ENCODE measurements at regions not wholly inside any gene's neighbourhood (a gene's known extent, or its start where the extent isn't known, plus 50 kb on each side); places are given as distances from the start of the nearest gene placed in this dataset.

DNA sequence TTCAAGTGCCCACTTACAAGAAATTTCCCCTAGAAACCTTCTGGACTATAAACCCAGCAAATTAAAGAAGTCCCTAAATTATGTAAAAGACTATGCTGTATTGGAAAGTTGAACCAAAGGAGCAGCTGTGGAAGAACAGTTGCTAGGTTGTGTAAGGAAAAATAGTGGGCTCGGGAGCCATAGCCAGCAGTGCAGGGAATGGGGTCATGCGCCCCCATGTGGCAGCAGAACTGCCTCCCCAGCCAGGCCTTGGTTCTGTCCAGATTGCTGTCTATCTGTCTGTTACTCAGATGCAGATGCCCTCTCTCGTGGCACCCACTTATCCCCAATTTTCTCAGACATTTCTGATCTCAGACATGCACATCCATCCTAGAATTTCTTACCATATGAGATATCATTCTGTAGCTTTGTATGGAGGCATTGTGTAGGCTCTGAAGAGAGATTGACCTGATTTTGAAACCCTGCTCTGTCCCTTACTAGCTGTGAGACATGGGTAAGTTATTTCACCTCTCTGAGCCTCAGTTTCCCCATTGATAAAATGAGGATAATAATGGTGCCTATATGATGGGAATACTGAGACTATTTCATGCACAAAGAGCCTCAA is 258.3 kb downstream of the SS18 start:
- H3K27me3 ChIP-seq (replicated peaks; ENCODE audit: control insufficient read depth, insufficient read depth, low read length, poor library complexity, severe bottlenecking) = peaks cover 4% of the 10 kb centered on the region
- no peak for DNase-seq
- no peak overlapping the region for H3K4me3 ChIP-seq (ENCODE audit: insufficient read depth, low read depth, low read length, poor library complexity, severe bottlenecking)
- no peaks in the 10 kb centered on the region for H3K36me3 ChIP-seq (ENCODE audit: control insufficient read depth, insufficient read depth, low read length)
- H3K27ac ChIP-seq (ENCODE audit: insufficient read depth, low read length, poor library complexity, severe bottlenecking) = no peak overlapping the region
- no peaks in the 10 kb centered on the region for H3K4me1 ChIP-seq (ENCODE audit: control insufficient read depth, insufficient read depth, low read length, poor library complexity, severe bottlenecking)
- no peaks in the 10 kb centered on the region for H3K9me3 ChIP-seq (ENCODE audit: control insufficient read depth, low read length)

DNA sequence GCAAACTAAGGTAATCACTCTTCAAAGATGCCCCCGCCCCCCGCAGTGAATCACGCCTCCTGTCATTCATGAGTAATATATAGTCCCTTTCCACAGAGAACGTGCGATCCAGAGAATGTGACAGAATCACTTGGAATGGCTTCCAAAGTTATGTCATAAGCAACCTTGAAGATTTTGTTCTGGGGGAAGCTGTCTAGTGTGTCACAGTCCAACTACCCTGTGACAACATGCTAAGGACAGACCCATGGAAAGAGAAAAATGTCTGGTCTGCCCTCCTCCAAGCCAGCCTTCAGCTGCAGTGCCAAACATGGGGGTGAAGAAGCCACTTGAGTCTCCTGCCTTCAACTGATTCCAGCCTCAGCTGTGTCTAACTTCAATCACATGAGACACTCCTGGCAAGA is 259.1 kb downstream of the SS18 start:
- peaks cover 4% of the 10 kb centered on the region for H3K27me3 ChIP-seq (replicated peaks; ENCODE audit: control insufficient read depth, insufficient read depth, low read length, poor library complexity, severe bottlenecking)
- H3K27ac ChIP-seq (ENCODE audit: insufficient read depth, low read length, poor library complexity, severe bottlenecking) = no peak overlapping the region
- no peaks in the 10 kb centered on the region for H3K36me3 ChIP-seq (ENCODE audit: control insufficient read depth, insufficient read depth, low read length)
- DNase-seq = no peak
- H3K4me1 ChIP-seq (ENCODE audit: control insufficient read depth, insufficient read depth, low read length, poor library complexity, severe bottlenecking) = no peaks in the 10 kb centered on the region
- H3K9me3 ChIP-seq (ENCODE audit: control insufficient read depth, low read length) = no peaks in the 10 kb centered on the region
- H3K4me3 ChIP-seq (ENCODE audit: insufficient read depth, low read depth, low read length, poor library complexity, severe bottlenecking) = no peak overlapping the region

DNA sequence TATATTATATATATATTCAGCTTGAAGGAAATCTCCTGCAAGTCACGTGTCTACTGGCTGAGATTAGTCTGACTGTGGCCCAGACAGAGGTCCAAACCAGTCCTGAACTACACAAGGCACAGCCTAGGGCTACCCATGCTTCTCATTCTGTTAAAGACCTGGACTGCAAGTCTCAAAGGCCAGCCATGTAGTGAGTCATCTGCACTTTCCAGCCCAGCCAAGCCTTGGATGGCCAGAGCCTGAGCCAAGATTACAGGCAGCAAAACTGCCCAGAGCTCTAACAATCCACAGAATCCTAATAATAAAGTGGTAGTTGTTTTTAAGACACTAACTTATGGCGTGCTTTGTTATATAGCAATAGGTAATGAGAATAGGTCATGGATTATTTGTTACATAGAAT is 259.6 kb downstream of the SS18 start:
- Histone ChIP-seq H3K4me1 (ENCODE audit: control insufficient read depth, insufficient read depth, low read length, poor library complexity, severe bottlenecking) (no peaks in the 10 kb centered on the region), H3K4me3 (ENCODE audit: insufficient read depth, low read depth, low read length, poor library complexity, severe bottlenecking) (no peak overlapping the region), H3K27me3 (replicated peaks; ENCODE audit: control insufficient read depth, insufficient read depth, low read length, poor library complexity, severe bottlenecking) (peaks cover 4% of the 10 kb centered on the region), H3K9me3 (ENCODE audit: control insufficient read depth, low read length) (no peaks in the 10 kb centered on the region), H3K27ac (ENCODE audit: insufficient read depth, low read length, poor library complexity, severe bottlenecking) (no peak overlapping the region), H3K36me3 (ENCODE audit: control insufficient read depth, insufficient read depth, low read length) (no peaks in the 10 kb centered on the region)
- DNase-seq = no peak

DNA sequence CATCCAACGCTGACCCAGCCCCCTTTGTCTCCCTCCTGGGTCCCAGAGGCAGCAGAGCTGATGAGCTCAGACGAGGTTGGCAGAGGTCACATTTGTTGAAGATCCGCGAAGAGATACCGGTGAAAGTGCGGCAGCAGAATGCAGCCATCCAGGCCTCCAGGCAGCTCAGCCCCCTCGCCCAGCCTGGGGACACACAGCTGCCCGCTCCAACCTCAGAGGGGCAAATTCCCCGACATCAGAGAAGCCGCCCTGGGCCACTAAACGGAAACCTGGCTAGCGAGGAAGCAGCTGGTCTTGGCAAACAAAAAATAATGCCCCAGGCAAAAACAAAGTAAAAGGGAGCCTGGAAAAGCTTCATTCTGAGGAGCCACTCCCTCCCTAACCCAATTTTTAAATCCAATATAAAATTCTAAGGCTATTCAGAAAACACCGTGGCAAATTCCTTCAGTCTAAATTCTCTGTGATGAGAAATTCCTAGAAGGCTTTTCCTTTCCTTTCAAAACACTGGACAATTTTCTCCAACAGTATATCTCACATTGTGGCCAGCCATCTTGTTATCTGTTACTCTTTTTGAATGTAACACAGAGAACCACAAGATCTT is 262.4 kb downstream of the SS18 start:
- H3K4me3 ChIP-seq (ENCODE audit: insufficient read depth, low read depth, low read length, poor library complexity, severe bottlenecking) = no peak overlapping the region
- no peak overlapping the region for H3K27ac ChIP-seq (ENCODE audit: insufficient read depth, low read length, poor library complexity, severe bottlenecking)

DNA sequence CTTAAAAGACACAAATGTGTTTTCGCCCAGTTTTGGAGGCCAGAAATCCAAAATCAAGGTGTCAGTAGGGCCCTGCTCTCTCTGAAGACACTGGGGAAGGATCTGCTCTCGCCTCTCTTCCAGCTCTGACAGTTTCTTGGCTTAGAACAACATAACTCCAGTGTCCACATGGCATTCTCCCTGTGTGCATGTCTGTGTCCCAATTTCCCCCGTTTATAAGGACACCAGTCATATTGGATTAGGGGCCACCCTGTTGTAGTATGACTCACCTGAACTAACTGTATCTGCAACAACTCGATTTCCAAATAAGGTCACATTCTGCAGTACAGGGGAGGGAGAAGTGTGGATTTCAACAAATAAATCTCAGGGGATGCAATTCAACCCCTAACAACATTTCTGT is 263.2 kb downstream of the SS18 start:
- DNase-seq = no peak
- Histone ChIP-seq H3K9me3 (ENCODE audit: control insufficient read depth, low read length) (no peaks in the 10 kb centered on the region), H3K36me3 (ENCODE audit: control insufficient read depth, insufficient read depth, low read length) (no peaks in the 10 kb centered on the region), H3K4me3 (ENCODE audit: insufficient read depth, low read depth, low read length, poor library complexity, severe bottlenecking) (no peak overlapping the region), H3K27me3 (replicated peaks; ENCODE audit: control insufficient read depth, insufficient read depth, low read length, poor library complexity, severe bottlenecking) (no peaks in the 10 kb centered on the region), H3K4me1 (ENCODE audit: control insufficient read depth, insufficient read depth, low read length, poor library complexity, severe bottlenecking) (no peaks in the 10 kb centered on the region), H3K27ac (ENCODE audit: insufficient read depth, low read length, poor library complexity, severe bottlenecking) (no peak overlapping the region)

More for the DNA sequence above, 262.4 kb downstream of the SS18 start:
- H3K4me1 ChIP-seq (ENCODE audit: control insufficient read depth, insufficient read depth, low read length, poor library complexity, severe bottlenecking) = no peaks in the 10 kb centered on the region
- DNase-seq = no peak
- H3K27me3 ChIP-seq (replicated peaks; ENCODE audit: control insufficient read depth, insufficient read depth, low read length, poor library complexity, severe bottlenecking) = no peaks in the 10 kb centered on the region
- no peaks in the 10 kb centered on the region for H3K9me3 ChIP-seq (ENCODE audit: control insufficient read depth, low read length)
- no peaks in the 10 kb centered on the region for H3K36me3 ChIP-seq (ENCODE audit: control insufficient read depth, insufficient read depth, low read length)

DNA sequence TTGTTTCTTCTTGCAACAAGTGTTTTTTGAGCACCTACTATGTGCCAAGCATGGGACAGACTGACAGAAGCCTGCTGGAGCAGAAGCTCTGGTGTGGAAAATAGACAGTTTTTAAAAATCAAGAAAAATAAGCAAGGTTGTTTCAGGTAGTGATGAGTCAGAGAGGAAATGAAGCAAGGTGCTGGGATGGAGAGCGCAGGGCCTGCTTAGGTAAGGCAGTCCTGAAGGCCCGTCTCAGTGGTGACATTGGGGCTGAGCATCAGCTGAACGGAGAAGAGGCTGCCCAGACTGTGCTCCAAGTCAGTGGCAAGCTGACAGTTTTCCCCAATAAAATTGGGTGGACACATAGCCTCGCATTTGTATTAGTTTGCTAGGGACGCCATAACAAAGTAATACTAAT is 263.6 kb downstream of the SS18 start:
- Histone ChIP-seq H3K4me3 (ENCODE audit: insufficient read depth, low read depth, low read length, poor library complexity, severe bottlenecking) (no peak overlapping the region), H3K27ac (ENCODE audit: insufficient read depth, low read length, poor library complexity, severe bottlenecking) (no peak overlapping the region), H3K27me3 (replicated peaks; ENCODE audit: control insufficient read depth, insufficient read depth, low read length, poor library complexity, severe bottlenecking) (no peaks in the 10 kb centered on the region), H3K36me3 (ENCODE audit: control insufficient read depth, insufficient read depth, low read length) (no peaks in the 10 kb centered on the region), H3K9me3 (ENCODE audit: control insufficient read depth, low read length) (no peaks in the 10 kb centered on the region), H3K4me1 (ENCODE audit: control insufficient read depth, insufficient read depth, low read length, poor library complexity, severe bottlenecking) (no peaks in the 10 kb centered on the region)
- no peak for DNase-seq

DNA sequence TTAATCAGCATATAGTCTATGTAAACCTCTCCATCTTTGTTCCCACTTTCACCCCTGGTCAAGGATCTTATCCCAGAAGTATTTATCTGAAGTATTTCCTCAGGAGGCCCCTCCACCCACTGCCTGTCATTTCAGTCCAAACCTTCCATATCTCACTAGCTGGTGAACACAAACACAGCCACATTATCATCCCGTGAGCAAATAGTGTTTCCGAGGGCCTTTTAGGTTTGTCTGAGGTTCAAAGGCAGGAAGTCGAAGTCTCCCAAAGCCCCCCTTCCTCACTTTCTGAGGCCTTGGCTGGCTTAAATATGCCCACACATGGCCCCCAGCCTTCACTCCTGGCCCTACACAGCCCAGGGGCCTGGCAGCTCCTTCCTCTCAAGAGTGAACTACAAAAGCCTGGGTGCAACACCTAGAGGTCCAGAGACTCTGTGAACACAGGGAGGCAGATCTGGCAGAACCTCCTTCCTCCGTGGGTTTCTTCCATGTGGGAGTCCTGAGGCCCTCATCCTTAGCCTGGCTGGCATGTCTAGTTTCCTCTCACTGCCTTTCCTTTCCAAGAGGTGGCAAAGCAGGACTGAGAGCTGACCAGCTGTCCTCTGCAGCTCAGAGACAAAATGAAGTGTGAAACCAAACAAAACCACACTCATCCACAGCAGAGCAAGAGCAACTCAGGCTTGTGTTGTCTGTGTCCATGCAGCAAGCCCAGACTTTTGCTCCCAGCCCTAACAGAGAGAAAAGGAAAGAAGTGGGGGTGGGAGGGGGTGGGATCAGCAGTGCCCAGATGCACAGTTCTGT is 264.2 kb downstream of the SS18 start:
- Histone ChIP-seq H3K27ac (ENCODE audit: insufficient read depth, low read length, poor library complexity, severe bottlenecking) (no peak overlapping the region), H3K4me1 (ENCODE audit: control insufficient read depth, insufficient read depth, low read length, poor library complexity, severe bottlenecking) (no peaks in the 10 kb centered on the region), H3K27me3 (replicated peaks; ENCODE audit: control insufficient read depth, insufficient read depth, low read length, poor library complexity, severe bottlenecking) (no peaks in the 10 kb centered on the region), H3K36me3 (ENCODE audit: control insufficient read depth, insufficient read depth, low read length) (no peaks in the 10 kb centered on the region), H3K9me3 (ENCODE audit: control insufficient read depth, low read length) (no peaks in the 10 kb centered on the region), H3K4me3 (ENCODE audit: insufficient read depth, low read depth, low read length, poor library complexity, severe bottlenecking) (no peak overlapping the region)
- DNase-seq = no peak

DNA sequence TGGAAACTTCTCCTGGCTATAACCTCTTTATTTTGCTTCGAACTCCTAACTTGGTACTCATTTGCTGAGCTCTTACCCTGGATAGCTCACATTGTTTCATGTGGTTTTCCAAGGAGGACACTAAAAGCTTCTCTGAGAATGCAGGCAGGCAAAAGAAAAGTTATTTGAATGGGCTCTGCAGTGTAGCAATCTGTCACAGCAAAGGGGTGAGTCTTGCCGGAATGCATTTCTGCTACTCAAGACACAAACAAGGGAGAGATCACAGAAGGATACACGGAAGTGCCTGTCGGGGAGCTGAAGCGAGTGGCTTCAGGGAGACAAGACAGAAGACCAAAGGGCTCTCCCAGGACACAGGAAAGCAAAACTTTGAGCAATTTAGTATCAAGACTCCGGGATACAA is 265.4 kb downstream of the SS18 start:
- no peak overlapping the region for H3K4me3 ChIP-seq (ENCODE audit: insufficient read depth, low read depth, low read length, poor library complexity, severe bottlenecking)
- no peaks in the 10 kb centered on the region for H3K27me3 ChIP-seq (replicated peaks; ENCODE audit: control insufficient read depth, insufficient read depth, low read length, poor library complexity, severe bottlenecking)
- no peaks in the 10 kb centered on the region for H3K36me3 ChIP-seq (ENCODE audit: control insufficient read depth, insufficient read depth, low read length)
- H3K9me3 ChIP-seq (ENCODE audit: control insufficient read depth, low read length) = no peaks in the 10 kb centered on the region
- no peaks in the 10 kb centered on the region for H3K4me1 ChIP-seq (ENCODE audit: control insufficient read depth, insufficient read depth, low read length, poor library complexity, severe bottlenecking)
- no peak for DNase-seq
- no peak overlapping the region for H3K27ac ChIP-seq (ENCODE audit: insufficient read depth, low read length, poor library complexity, severe bottlenecking)

DNA sequence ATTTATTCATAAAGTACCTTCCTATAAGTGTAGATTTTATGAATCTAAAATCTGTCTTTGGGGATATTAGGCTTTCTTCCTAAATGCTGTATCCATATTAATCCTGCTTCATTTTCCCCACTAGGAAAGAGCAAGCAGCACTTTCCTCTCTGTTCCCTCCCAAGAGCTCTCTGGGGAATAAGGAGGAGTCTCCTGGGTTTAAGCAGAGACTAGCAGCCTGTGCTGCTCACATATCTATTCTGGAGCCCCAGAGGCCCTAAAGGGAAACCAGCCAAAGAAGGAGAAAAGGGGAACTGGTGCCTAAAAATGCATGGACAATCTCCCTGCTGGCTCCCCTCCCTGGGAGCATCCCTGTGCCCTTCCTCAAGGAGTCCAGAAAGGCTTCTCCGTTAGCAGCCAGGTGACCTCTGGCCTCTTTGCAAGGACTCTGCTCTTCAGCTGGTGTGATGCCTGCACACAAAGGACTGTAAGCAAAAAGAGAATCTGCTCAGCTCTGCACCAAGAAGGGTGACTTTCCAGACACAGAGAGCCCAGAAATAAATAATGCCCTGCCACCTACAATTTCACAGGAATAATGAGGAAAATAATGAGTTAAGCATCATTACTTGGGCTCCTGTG is 270.6 kb downstream of the SS18 start:
- no peaks in the 10 kb centered on the region for H3K36me3 ChIP-seq (ENCODE audit: control insufficient read depth, insufficient read depth, low read length)
- no peaks in the 10 kb centered on the region for H3K9me3 ChIP-seq (ENCODE audit: control insufficient read depth, low read length)
- no peaks in the 10 kb centered on the region for H3K4me1 ChIP-seq (ENCODE audit: control insufficient read depth, insufficient read depth, low read length, poor library complexity, severe bottlenecking)
- no peaks in the 10 kb centered on the region for H3K27me3 ChIP-seq (replicated peaks; ENCODE audit: control insufficient read depth, insufficient read depth, low read length, poor library complexity, severe bottlenecking)
- no peak for DNase-seq
- H3K27ac ChIP-seq (ENCODE audit: insufficient read depth, low read length, poor library complexity, severe bottlenecking) = no peak overlapping the region
- H3K4me3 ChIP-seq (ENCODE audit: insufficient read depth, low read depth, low read length, poor library complexity, severe bottlenecking) = no peak overlapping the region

DNA sequence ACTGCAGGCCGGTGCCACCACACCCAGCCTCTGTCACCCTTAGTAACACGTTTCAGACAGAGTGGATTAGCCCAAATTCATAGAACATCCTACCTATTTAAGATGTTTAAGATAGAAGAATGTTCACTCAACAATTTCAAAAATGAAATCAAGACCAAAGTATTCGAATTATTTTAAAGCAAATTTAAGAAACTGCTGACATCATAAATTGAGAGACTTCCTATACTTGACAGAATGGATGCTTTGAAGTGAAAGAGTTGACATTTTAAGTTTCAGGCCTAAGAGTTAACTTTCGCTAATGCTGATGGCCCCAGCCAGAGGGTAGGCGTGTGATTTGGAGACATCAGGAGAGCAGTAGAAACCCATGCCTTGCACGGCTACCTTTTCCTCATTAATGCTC is 271.9 kb downstream of the SS18 start:
- Histone ChIP-seq H3K4me3 (ENCODE audit: insufficient read depth, low read depth, low read length, poor library complexity, severe bottlenecking) (no peak overlapping the region), H3K36me3 (ENCODE audit: control insufficient read depth, insufficient read depth, low read length) (no peaks in the 10 kb centered on the region), H3K27ac (ENCODE audit: insufficient read depth, low read length, poor library complexity, severe bottlenecking) (no peak overlapping the region), H3K9me3 (ENCODE audit: control insufficient read depth, low read length) (no peaks in the 10 kb centered on the region), H3K27me3 (replicated peaks; ENCODE audit: control insufficient read depth, insufficient read depth, low read length, poor library complexity, severe bottlenecking) (no peaks in the 10 kb centered on the region), H3K4me1 (ENCODE audit: control insufficient read depth, insufficient read depth, low read length, poor library complexity, severe bottlenecking) (no peaks in the 10 kb centered on the region)
- no peak for DNase-seq
